Kidney glomerular epithelial cell (primary cell): ENCODE measurements at regions not wholly inside any gene's neighbourhood (a gene's known extent, or its start where the extent isn't known, plus 50 kb on each side); places are given as distances from the start of the nearest gene placed in this dataset.

Experiments used
- DNase-seq: peaks from one replicate; lab custom pipeline; 2025; lab: John Stamatoyannopoulos, UW

- no peak for DNase-seq
These were observed 114.3 kb upstream of the ZNF438 start for GRCh38 chr10:31145986-31146385.

- peak; percentile 78 for DNase-seq
These were observed 115.0 kb upstream of the ZNF438 start for GRCh38 chr10:31146491-31147209.

GRCh38 chr10:31147210-31147608 lies 115.5 kb upstream of the ZNF438 start:
- no peak for DNase-seq

- DNase-seq, result no peak
These were observed 117.3 kb upstream of the ZNF438 start for GRCh38 chr10:31148951-31149350.

- DNase-seq, result no peak
These were observed 118.3 kb upstream of the ZNF438 start for GRCh38 chr10:31149835-31150512.

- no peak for DNase-seq
These were observed 119.6 kb upstream of the ZNF438 start for GRCh38 chr10:31151301-31151700.

GRCh38 chr10:31152421-31153135 lies 120.9 kb upstream of the ZNF438 start:
- no peak for DNase-seq

- no peak for DNase-seq
These were observed 121.5 kb upstream of the ZNF438 start for GRCh38 chr10:31153161-31153560.

- DNase-seq, result no peak
These were observed 122.0 kb upstream of the ZNF438 start for GRCh38 chr10:31153692-31154091.

GRCh38 chr10:31154996-31155395 lies 123.3 kb upstream of the ZNF438 start:
- DNase-seq, result no peak

- DNase-seq, result no peak
These were observed 125.7 kb upstream of the ZNF438 start for GRCh38 chr10:31157123-31158010.

- DNase-seq, result no peak
These were observed 126.5 kb upstream of the ZNF438 start for GRCh38 chr10:31158011-31158658.

GRCh38 chr10:31166606-31167005 lies 134.9 kb upstream of the ZNF438 start:
- no peak for DNase-seq

- no peak for DNase-seq
These were observed 139.0 kb upstream of the ZNF438 start for GRCh38 chr10:31170636-31171035.

GRCh38 chr10:31171402-31172083 lies 139.9 kb upstream of the ZNF438 start:
- no peak for DNase-seq

GRCh38 chr10:31172925-31173324 lies 141.3 kb upstream of the ZNF438 start:
- DNase-seq, result no peak

GRCh38 chr10:31173752-31174151 lies 142.1 kb upstream of the ZNF438 start:
- no peak for DNase-seq

- no peak for DNase-seq
These were observed 139.8 kb upstream of the ZEB1 start for GRCh38 chr10:31179091-31179680.

- DNase-seq, result no peak
These were observed 132.6 kb upstream of the ZEB1 start for GRCh38 chr10:31186225-31187000.

GRCh38 chr10:31187182-31187581 lies 131.8 kb upstream of the ZEB1 start:
- DNase-seq, result no peak
